ENCODE measurements at regions not wholly inside any gene's neighbourhood (a gene's known extent, or its start where the extent isn't known, plus 50 kb on each side); places are given as distances from the start of the nearest gene placed in this dataset.

GRCh38 chr2:146741260-146741659 is 1103.6 kb upstream of the ACVR2A start:
- no peaks in the 10 kb centered on the region for H3K9me3 ChIP-seq
- TF ChIP-seq CTCF (IDR thresholded peaks at IDR 0.05), result no peak
- H3K27me3 ChIP-seq, result no peaks in the 10 kb centered on the region
- intact Hi-C loops (cut with DNase I), result no loop called here
- DNase-seq, result no peak
- no peaks in the 10 kb centered on the region for H3K36me3 ChIP-seq
- H3K4me1 ChIP-seq, result no peaks in the 10 kb centered on the region
- no peak overlapping the region for H3K4me3 ChIP-seq
- ATAC-seq, result no peak
- no peak overlapping the region for H3K27ac ChIP-seq

GRCh38 chr2:146734821-146735190 is 1110.0 kb upstream of the ACVR2A start:
- Histone ChIP-seq H3K27me3 (no peaks in the 10 kb centered on the region), H3K36me3 (no peaks in the 10 kb centered on the region), H3K9me3 (no peaks in the 10 kb centered on the region), H3K27ac (no peak overlapping the region), H3K4me1 (no peaks in the 10 kb centered on the region), H3K4me3 (no peak overlapping the region)
- no peak for DNase-seq
- no peak for ATAC-seq
- intact Hi-C loops (cut with DNase I), result no loop called here
- no peak for TF ChIP-seq CTCF (IDR thresholded peaks at IDR 0.05)

- Histone ChIP-seq H3K4me1 (no peaks in the 10 kb centered on the region), H3K36me3 (no peaks in the 10 kb centered on the region), H3K27ac (no peak overlapping the region), H3K27me3 (no peaks in the 10 kb centered on the region), H3K9me3 (no peaks in the 10 kb centered on the region), H3K4me3 (no peak overlapping the region)
- intact Hi-C loops (cut with DNase I), result no loop called here
- DNase-seq, result peak in 2 of 4 donors; percentile 59 to 82
- TF ChIP-seq CTCF (IDR thresholded peaks at IDR 0.05), result peak in 1 of 2 donors; percentile 44
- ATAC-seq, result peak; percentile 87
These were observed 1110.6 kb upstream of the ACVR2A start for GRCh38 chr2:146734042-146734820.

GRCh38 chr2:146730882-146731281 is 1113.9 kb upstream of the ACVR2A start:
- Histone ChIP-seq H3K27ac (no peak overlapping the region), H3K9me3 (no peaks in the 10 kb centered on the region), H3K36me3 (no peaks in the 10 kb centered on the region), H3K27me3 (no peaks in the 10 kb centered on the region), H3K4me1 (no peaks in the 10 kb centered on the region), H3K4me3 (no peak overlapping the region)
- TF ChIP-seq CTCF (IDR thresholded peaks at IDR 0.05), result no peak
- DNase-seq, result no peak
- no peak for ATAC-seq
- intact Hi-C loops (cut with DNase I), result no loop called here

- no peaks in the 10 kb centered on the region for H3K27me3 ChIP-seq
- H3K27ac ChIP-seq, result no peak overlapping the region
- peaks cover 0 to 21% of the 10 kb centered on the region in 2 donors for H3K9me3 ChIP-seq
- no peaks in the 10 kb centered on the region for H3K4me1 ChIP-seq
- H3K4me3 ChIP-seq, result no peak overlapping the region
- DNase-seq, result peak in 1 of 4 donors; percentile 65
- intact Hi-C loops (cut with DNase I), result no loop called here
- H3K36me3 ChIP-seq, result no peaks in the 10 kb centered on the region
- TF ChIP-seq CTCF (IDR thresholded peaks at IDR 0.05), result no peak
- ATAC-seq, result no peak
These were observed 1123.3 kb upstream of the ACVR2A start for GRCh38 chr2:146721486-146721885.

Data from left lung (tissue), 4 donors.